Sigmoid colon (tissue), 6 donors: ENCODE measurements at regions not wholly inside any gene's neighbourhood (a gene's known extent, or its start where the extent isn't known, plus 50 kb on each side); places are given as distances from the start of the nearest gene placed in this dataset.

Source experiments
- DNase-seq: peaks from one replicate; pipeline ENCODE4 v3.0.0-alpha.2; 2019
- H3K27ac ChIP-seq, 4 donors: fragments of 200-600 bp; sonication (generic); one replicate each; pipeline ENCODE4 v1.5.1; 2016 to 2019; ENCODE audit warnings: mild to moderate bottlenecking in 1 of 4
- H3K27me3 ChIP-seq, 3 donors: fragments of 200-600 bp; sonication (generic); one replicate each; pipeline ENCODE4 v1.5.1; 2019; ENCODE audit warnings: mild to moderate bottlenecking in 1 of 3
- H3K36me3 ChIP-seq, 4 donors: fragments of 200-600 bp; sonication (generic); one replicate each; pipeline ENCODE4 v1.5.1; 2016 to 2019
- H3K4me1 ChIP-seq, 4 donors: fragments of 200-600 bp; sonication (generic); one replicate each; pipeline ENCODE4 v1.5.1; 2017 to 2019
- H3K4me3 ChIP-seq, 4 donors: fragments of 200-600 bp; sonication (generic); one replicate each; pipeline ENCODE4 v1.5.1; 2017 to 2019; ENCODE audit warnings: mild to moderate bottlenecking in 2 of 4, moderate library complexity in 1 of 4
- H3K9me3 ChIP-seq, 4 donors: fragments of 200-600 bp in 3 of 4; sonication (generic) in 3 of 4; one replicate each; pipeline versions ENCODE4 v1.5.1 to v1.6.1; 2013 to 2019
- EP300 ChIP-seq, 4 donors: sonication (generic); formaldehyde crosslinking; IDR thresholded peaks; one replicate each; pipeline ENCODE4 v1.6.1; 2017; ENCODE audit warnings: antibody characterized with exemption in 4 of 4
- POLR2A ChIP-seq, 2 donors: fragments of 450-650 bp; IDR thresholded peaks; one replicate each; pipeline ENCODE4 v1.6.1; 2016; ENCODE audit warnings: antibody characterized with exemption in 2 of 2, mild to moderate bottlenecking in 2 of 2, moderate library complexity in 2 of 2
- POLR2AphosphoS5 ChIP-seq, 4 donors: sonication (generic); formaldehyde crosslinking; IDR thresholded peaks; one replicate each; pipeline ENCODE4 v1.6.1; 2017; ENCODE audit warnings: antibody characterized with exemption in 4 of 4
- WGBS, 2 donors: extraction: QIAGEN DNeasy Blood & Tissue Kit; methylation state at CpG; one replicate each; pipeline ENCODE4 v1.1.7; 2013; 5-methylcytosine and 5-hydroxymethylcytosine counted together
- intact Hi-C: fragments of 100-400 bp; cut with DNase I; formaldehyde crosslinking; loops from one replicate; pipeline ENCODE4 v1.15.1; 2023
- TF ChIP-seq, protein P1 (sequence below), 4 experiments: fragments of 450-650 bp in 3 of 4; fragments of 200-600 bp in 1 of 4; IDR thresholded peaks; one replicate each; pipeline ENCODE4 v1.5.1; 2016 to 2019; ENCODE audit warnings: antibody characterized with exemption in 4 of 4, mild to moderate bottlenecking in 3 of 4, moderate library complexity in 2 of 4
- donor health status: healthy with polysubstance abuse.
- donor health status: healthy.

DNA sequence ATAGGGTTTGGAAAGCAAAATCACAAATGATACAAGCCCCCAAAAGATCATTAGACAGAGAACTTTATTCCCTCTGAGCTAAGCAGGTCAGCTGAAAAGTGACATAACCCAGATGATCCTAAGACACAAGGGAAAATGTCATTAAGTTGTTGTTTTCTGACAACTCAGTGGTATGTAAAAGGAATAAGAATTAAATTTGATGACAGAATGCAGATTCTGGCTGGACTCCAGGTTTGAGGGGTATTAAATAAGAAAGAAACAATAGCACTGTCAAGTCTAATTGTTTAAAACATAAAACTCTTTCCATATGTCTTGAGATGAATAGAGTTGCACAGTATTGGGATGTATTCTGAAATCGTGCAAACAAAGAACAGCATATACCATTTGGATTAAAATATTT is 429.9 kb downstream of the CAAP1 start:
- no peak for DNase-seq

DNA sequence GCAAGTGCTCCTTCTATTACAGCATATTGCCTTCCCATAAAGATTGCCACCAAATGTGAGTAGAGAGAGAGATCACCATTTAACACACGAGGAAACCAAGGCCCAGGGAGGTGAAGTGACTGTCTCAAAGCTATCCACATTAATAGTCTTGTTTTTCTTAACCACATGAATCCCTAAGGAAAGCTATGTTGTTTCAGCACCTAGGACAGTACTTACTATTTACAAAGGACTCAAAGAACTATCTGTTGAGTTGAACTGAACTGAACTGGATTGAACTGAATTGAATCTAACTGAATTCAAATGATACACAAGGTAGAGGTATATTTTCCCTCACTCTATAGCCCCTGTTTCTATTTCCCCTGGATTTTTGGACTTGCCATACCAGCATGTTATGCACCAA is 430.4 kb downstream of the CAAP1 start:
- TF ChIP-seq, protein P1, sequence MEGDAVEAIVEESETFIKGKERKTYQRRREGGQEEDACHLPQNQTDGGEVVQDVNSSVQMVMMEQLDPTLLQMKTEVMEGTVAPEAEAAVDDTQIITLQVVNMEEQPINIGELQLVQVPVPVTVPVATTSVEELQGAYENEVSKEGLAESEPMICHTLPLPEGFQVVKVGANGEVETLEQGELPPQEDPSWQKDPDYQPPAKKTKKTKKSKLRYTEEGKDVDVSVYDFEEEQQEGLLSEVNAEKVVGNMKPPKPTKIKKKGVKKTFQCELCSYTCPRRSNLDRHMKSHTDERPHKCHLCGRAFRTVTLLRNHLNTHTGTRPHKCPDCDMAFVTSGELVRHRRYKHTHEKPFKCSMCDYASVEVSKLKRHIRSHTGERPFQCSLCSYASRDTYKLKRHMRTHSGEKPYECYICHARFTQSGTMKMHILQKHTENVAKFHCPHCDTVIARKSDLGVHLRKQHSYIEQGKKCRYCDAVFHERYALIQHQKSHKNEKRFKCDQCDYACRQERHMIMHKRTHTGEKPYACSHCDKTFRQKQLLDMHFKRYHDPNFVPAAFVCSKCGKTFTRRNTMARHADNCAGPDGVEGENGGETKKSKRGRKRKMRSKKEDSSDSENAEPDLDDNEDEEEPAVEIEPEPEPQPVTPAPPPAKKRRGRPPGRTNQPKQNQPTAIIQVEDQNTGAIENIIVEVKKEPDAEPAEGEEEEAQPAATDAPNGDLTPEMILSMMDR (IDR thresholded peaks at IDR 0.05) = no peak
- TF ChIP-seq POLR2AphosphoS5 (IDR thresholded peaks at IDR 0.05) (no peak), POLR2A (IDR thresholded peaks at IDR 0.05) (no peak)
- no peak for DNase-seq
- Histone ChIP-seq H3K9me3 (no peaks in the 10 kb centered on the region), H3K27me3 (no peaks in the 10 kb centered on the region), H3K4me3 (no peak overlapping the region), H3K36me3 (no peaks in the 10 kb centered on the region), H3K4me1 (no peaks in the 10 kb centered on the region), H3K27ac (no peak overlapping the region)
- WGBS, 2 donors = 29 to 46% methylated on average over 1 of the region's 1 CpG
- intact Hi-C loops = no loop called here

More for the DNA sequence above, 429.9 kb downstream of the CAAP1 start:
- Histone ChIP-seq H3K27me3 (no peaks in the 10 kb centered on the region), H3K4me1 (no peaks in the 10 kb centered on the region), H3K36me3 (no peaks in the 10 kb centered on the region), H3K27ac (no peak overlapping the region), H3K4me3 (no peak overlapping the region), H3K9me3 (no peaks in the 10 kb centered on the region)
- intact Hi-C loops = no loop called here
- TF ChIP-seq EP300 (IDR thresholded peaks at IDR 0.05) (no peak), POLR2AphosphoS5 (IDR thresholded peaks at IDR 0.05) (no peak), POLR2A (IDR thresholded peaks at IDR 0.05) (no peak)
- TF ChIP-seq, protein P1 (IDR thresholded peaks at IDR 0.05) = no peak
- 87 to 89% methylated on average over 1 of the region's 1 CpG for WGBS, 2 donors

DNA sequence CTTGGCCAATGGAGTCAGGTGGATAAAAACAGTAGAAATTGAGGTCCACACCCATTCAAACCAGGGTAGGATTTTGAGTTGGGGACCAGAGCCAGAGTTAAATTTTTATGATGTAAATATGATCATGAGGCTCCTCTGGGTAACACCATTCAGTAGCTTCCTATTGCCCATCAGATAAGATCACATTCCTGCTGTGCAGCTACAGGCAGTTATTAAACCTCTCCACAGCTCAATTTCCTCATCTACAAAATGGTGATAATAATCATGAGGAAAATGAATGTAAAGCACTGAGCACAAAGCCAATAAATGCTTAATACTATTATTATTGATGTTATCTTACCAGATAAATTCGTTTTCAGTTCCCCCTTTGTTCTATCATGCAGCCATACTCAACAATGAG is 432.0 kb downstream of the CAAP1 start:
- H3K27me3 ChIP-seq = no peaks in the 10 kb centered on the region
- intact Hi-C loops = no loop called here
- H3K4me1 ChIP-seq = no peaks in the 10 kb centered on the region

DNA sequence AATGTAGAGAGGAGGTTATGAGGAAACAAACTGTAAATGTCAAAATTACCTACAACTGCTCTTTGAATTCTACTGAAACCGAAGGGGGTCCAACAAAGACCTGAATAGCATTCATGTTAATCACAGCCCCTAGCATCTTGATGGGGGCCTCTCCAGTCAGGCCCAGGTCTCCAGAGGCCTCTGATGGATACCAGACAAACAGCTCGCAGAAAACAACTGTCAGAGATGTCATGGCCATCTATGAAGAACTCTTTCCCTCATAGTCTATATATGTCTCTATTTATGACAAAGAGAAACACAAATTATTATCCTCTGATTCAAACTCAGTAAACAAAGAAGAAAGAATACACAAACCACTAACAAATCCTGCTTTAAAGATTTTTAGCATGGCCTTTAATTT is 432.6 kb downstream of the CAAP1 start:
- no peak overlapping the region for H3K27ac ChIP-seq
- DNase-seq = no peak
- H3K9me3 ChIP-seq = no peaks in the 10 kb centered on the region
- no peaks in the 10 kb centered on the region for H3K27me3 ChIP-seq
- 69 to 80% methylated on average over 2 of the region's 2 CpGs for WGBS, 2 donors
- no peak for TF ChIP-seq POLR2AphosphoS5 (IDR thresholded peaks at IDR 0.05)
- TF ChIP-seq, protein P1 (IDR thresholded peaks at IDR 0.05) = no peak
- TF ChIP-seq EP300 (IDR thresholded peaks at IDR 0.05) = no peak
- no peak for TF ChIP-seq POLR2A (IDR thresholded peaks at IDR 0.05)
- H3K4me1 ChIP-seq = no peaks in the 10 kb centered on the region
- no peaks in the 10 kb centered on the region for H3K36me3 ChIP-seq
- H3K4me3 ChIP-seq = no peak overlapping the region
- intact Hi-C loops = no loop called here

More for the DNA sequence above, 432.0 kb downstream of the CAAP1 start:
- WGBS, 2 donors = 10 to 37% methylated on average over 1 of the region's 1 CpG
- no peak overlapping the region for H3K27ac ChIP-seq
- DNase-seq = no peak
- no peak overlapping the region for H3K4me3 ChIP-seq
- TF ChIP-seq POLR2AphosphoS5 (IDR thresholded peaks at IDR 0.05) (no peak), EP300 (IDR thresholded peaks at IDR 0.05) (no peak), POLR2A (IDR thresholded peaks at IDR 0.05) (no peak)
- TF ChIP-seq, protein P1 (IDR thresholded peaks at IDR 0.05) = no peak
- H3K9me3 ChIP-seq = no peaks in the 10 kb centered on the region
- no peaks in the 10 kb centered on the region for H3K36me3 ChIP-seq

DNA sequence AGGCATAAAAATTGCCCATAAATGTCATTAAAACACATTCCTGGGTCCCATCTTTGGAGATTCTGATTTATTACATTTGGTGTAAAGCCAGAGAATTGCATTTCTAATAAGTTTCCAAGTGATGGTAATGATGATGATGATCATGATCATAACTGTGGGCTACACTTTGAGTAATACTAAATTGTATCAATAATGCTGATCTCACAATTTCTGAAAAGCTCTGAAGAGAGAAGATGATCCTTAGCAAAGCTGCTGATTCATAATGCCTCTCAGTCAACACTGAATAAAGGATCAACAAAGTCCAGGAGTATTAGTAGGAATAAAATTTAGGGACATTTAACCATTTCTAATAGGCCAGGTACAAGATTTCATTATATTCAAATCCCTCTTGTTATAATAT is 434.5 kb downstream of the CAAP1 start:
- Histone ChIP-seq H3K36me3 (no peaks in the 10 kb centered on the region), H3K27me3 (no peaks in the 10 kb centered on the region), H3K27ac (no peak overlapping the region), H3K4me3 (no peak overlapping the region), H3K4me1 (no peaks in the 10 kb centered on the region), H3K9me3 (no peaks in the 10 kb centered on the region)
- TF ChIP-seq POLR2A (IDR thresholded peaks at IDR 0.05) = no peak
- TF ChIP-seq EP300 (IDR thresholded peaks at IDR 0.05) = no peak
- TF ChIP-seq, protein P1 (IDR thresholded peaks at IDR 0.05) = no peak
- no peak for TF ChIP-seq POLR2AphosphoS5 (IDR thresholded peaks at IDR 0.05)
- intact Hi-C loops = no loop called here
- DNase-seq = no peak
